ENCODE measurements at regions not wholly inside any gene's neighbourhood (a gene's known extent, or its start where the extent isn't known, plus 50 kb on each side); places are given as distances from the start of the nearest gene placed in this dataset.

DNA sequence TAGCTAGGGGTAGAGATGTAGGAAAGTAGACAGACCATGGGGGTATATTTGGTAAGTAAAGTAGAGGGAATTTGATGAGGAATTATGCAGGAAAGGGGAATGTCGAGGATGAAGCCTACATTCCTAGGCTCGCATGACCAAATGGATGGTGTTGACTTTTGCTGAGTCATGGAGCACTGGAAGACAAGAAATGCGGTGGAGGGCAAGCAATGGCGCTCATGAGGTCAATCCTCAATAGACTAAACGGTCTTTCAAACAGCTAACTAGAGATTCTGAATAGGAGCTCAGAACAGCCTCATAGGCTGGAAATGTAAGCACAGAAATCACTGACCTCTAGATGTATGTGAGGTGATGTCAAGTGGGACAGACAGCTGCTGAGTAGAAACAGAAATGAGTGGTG is 50.7 kb upstream of the FST start:
- Histone ChIP-seq H3K4me1 (ENCODE audit: insufficient read depth) (no peaks in the 10 kb centered on the region), H3K4me3 (no peak overlapping the region), H3K9me3 (no peaks in the 10 kb centered on the region), H3K27me3 (no peaks in the 10 kb centered on the region), H3K36me3 (no peaks in the 10 kb centered on the region), H3K27ac (no peak overlapping the region)
- TF ChIP-seq, protein P1, sequence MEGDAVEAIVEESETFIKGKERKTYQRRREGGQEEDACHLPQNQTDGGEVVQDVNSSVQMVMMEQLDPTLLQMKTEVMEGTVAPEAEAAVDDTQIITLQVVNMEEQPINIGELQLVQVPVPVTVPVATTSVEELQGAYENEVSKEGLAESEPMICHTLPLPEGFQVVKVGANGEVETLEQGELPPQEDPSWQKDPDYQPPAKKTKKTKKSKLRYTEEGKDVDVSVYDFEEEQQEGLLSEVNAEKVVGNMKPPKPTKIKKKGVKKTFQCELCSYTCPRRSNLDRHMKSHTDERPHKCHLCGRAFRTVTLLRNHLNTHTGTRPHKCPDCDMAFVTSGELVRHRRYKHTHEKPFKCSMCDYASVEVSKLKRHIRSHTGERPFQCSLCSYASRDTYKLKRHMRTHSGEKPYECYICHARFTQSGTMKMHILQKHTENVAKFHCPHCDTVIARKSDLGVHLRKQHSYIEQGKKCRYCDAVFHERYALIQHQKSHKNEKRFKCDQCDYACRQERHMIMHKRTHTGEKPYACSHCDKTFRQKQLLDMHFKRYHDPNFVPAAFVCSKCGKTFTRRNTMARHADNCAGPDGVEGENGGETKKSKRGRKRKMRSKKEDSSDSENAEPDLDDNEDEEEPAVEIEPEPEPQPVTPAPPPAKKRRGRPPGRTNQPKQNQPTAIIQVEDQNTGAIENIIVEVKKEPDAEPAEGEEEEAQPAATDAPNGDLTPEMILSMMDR (IDR thresholded peaks at IDR 0.05), result no peak
- no peak for TF ChIP-seq EP300 (IDR thresholded peaks at IDR 0.05)
- no peak for TF ChIP-seq POLR2A (IDR thresholded peaks at IDR 0.05)
- 92 to 93% (median 92%) methylated on average over 5 of the region's 5 CpGs for WGBS, 3 donors
- DNase-seq, result no peak
- intact Hi-C loops (cut with DNase I), result no loop called here

DNA sequence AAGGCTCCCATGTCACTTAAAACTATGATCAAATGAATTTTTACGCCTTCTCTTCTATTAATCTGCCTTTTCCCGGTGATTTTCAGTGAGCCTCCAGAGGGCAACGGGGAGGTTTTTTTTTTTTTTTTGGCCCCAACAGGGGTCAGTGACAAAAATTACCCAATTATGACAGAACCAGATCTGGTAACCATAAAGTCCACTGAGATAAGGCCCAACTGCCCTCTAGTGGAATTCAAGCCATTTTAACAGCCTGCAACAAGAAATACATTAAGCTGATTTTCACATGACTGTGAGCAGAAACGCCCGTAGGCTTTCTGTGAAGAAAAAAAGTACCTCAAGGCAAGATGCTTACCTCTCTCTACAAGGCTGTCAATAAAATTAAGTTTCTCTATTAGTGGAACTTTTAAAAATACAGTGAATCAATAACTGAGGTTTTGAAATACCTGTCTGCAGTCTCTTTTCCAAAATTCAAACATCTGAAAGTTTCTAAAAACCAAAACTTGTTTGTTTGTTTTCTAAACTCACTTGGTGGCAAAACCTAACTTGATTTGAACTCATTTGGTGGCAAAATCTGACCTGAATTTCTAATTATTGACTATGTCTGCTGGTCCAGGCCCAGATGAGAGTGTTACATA is 49.7 kb upstream of the FST start:
- Histone ChIP-seq H3K4me3 (no peak overlapping the region), H3K27me3 (no peaks in the 10 kb centered on the region), H3K4me1 (ENCODE audit: insufficient read depth) (no peaks in the 10 kb centered on the region), H3K36me3 (no peaks in the 10 kb centered on the region), H3K9me3 (no peaks in the 10 kb centered on the region), H3K27ac (no peak overlapping the region)
- intact Hi-C loops (cut with DNase I), result no loop called here
- TF ChIP-seq, protein P1 (IDR thresholded peaks at IDR 0.05), result no peak
- no peak for TF ChIP-seq EP300 (IDR thresholded peaks at IDR 0.05)
- TF ChIP-seq POLR2A (IDR thresholded peaks at IDR 0.05), result no peak
- WGBS, 3 donors, result 74 to 78% (median 77%) methylated on average over 5 of the region's 5 CpGs
- no peak for DNase-seq
